GM21526 (cell line): ENCODE measurements at regions not wholly inside any gene's neighbourhood (a gene's known extent, or its start where the extent isn't known, plus 50 kb on each side); places are given as distances from the start of the nearest gene placed in this dataset.

Experiments used
- ATAC-seq: cut with Tn5 transposase; IDR thresholded peaks from one replicate; pipeline ENCODE4 v1.9.1; 2021; ENCODE audit warnings: moderate library complexity; ENCODE audit not compliant: unreplicated experiment, low FRiP score

GRCh38 chr6:164417537-164418261, 891.7 kb downstream of the C6orf118 start:
- ATAC-seq, result no peak

- ATAC-seq, result no peak
Observed at GRCh38 chr6:164415832-164416563, 893.4 kb downstream of the C6orf118 start.

- ATAC-seq, result no peak
Observed at GRCh38 chr6:164414695-164415094, 894.7 kb downstream of the C6orf118 start.

GRCh38 chr6:164412566-164412965, 896.8 kb downstream of the C6orf118 start:
- no peak for ATAC-seq

GRCh38 chr6:164410017-164410416, 899.4 kb downstream of the C6orf118 start:
- no peak for ATAC-seq

GRCh38 chr6:164409309-164410009, 899.9 kb downstream of the C6orf118 start:
- ATAC-seq, result no peak

- ATAC-seq, result no peak
Observed at GRCh38 chr6:164408868-164409267, 900.5 kb downstream of the C6orf118 start.

- ATAC-seq, result no peak
Observed at GRCh38 chr6:164404812-164405488, 904.5 kb downstream of the C6orf118 start.

- no peak for ATAC-seq
Observed at GRCh38 chr6:164401871-164402270, 907.5 kb downstream of the C6orf118 start.

GRCh38 chr6:164398647-164399046, 910.8 kb downstream of the C6orf118 start:
- ATAC-seq, result no peak

- peak; percentile 81 for ATAC-seq
Observed at GRCh38 chr6:164396071-164397047, 913.0 kb downstream of the C6orf118 start.

- no peak for ATAC-seq
Observed at GRCh38 chr6:164379795-164380194, 929.6 kb downstream of the C6orf118 start.

- ATAC-seq, result no peak
Observed at GRCh38 chr6:164378330-164378729, 931.1 kb downstream of the C6orf118 start.

- ATAC-seq, result no peak
Observed at GRCh38 chr6:164377348-164377918, 932.0 kb downstream of the C6orf118 start.

GRCh38 chr6:164370773-164371172, 938.6 kb downstream of the C6orf118 start:
- no peak for ATAC-seq

- ATAC-seq, result no peak
Observed at GRCh38 chr6:164359441-164359840, 944.9 kb downstream of the QKI start.

- ATAC-seq, result no peak
Observed at GRCh38 chr6:164359036-164359435, 944.5 kb downstream of the QKI start.

- no peak for ATAC-seq
Observed at GRCh38 chr6:164356814-164357213, 942.3 kb downstream of the QKI start.

- ATAC-seq, result no peak
Observed at GRCh38 chr6:164347455-164347854, 932.9 kb downstream of the QKI start.
